ENCODE measurements at regions not wholly inside any gene's neighbourhood (a gene's known extent, or its start where the extent isn't known, plus 50 kb on each side); places are given as distances from the start of the nearest gene placed in this dataset.

GRCh38 chr15:29942143-29942542 lies 119.9 kb upstream of the TJP1 start:
- no peaks in the 10 kb centered on the region for H3K27me3 ChIP-seq
- H3K4me3 ChIP-seq = no peak overlapping the region
- H3K9me3 ChIP-seq = no peaks in the 10 kb centered on the region
- peak in 1 of 4 donors; percentile 22 for DNase-seq
- H3K36me3 ChIP-seq = no peaks in the 10 kb centered on the region
- intact Hi-C loops (cut with DNase I) = no loop called here
- ATAC-seq = no peak
- no peak for TF ChIP-seq CTCF (IDR thresholded peaks at IDR 0.05)
- no peaks in the 10 kb centered on the region for H3K4me1 ChIP-seq
- no peak overlapping the region for H3K27ac ChIP-seq

- H3K27me3 ChIP-seq = no peaks in the 10 kb centered on the region
- ATAC-seq = no peak
- DNase-seq = no peak
- no peak overlapping the region for H3K27ac ChIP-seq
- no peaks in the 10 kb centered on the region for H3K36me3 ChIP-seq
- no peak overlapping the region for H3K4me3 ChIP-seq
- no peak for TF ChIP-seq CTCF (IDR thresholded peaks at IDR 0.05)
- H3K9me3 ChIP-seq = no peaks in the 10 kb centered on the region
- H3K4me1 ChIP-seq = no peaks in the 10 kb centered on the region
- intact Hi-C loops (cut with DNase I) = no loop called here
These were observed 117.1 kb upstream of the TJP1 start for GRCh38 chr15:29939404-29939803.

- Histone ChIP-seq H3K9me3 (no peaks in the 10 kb centered on the region), H3K4me3 (no peak overlapping the region), H3K36me3 (no peaks in the 10 kb centered on the region), H3K4me1 (no peaks in the 10 kb centered on the region), H3K27ac (no peak overlapping the region), H3K27me3 (no peaks in the 10 kb centered on the region)
- DNase-seq (no peak), ATAC-seq (no peak)
- intact Hi-C loops (cut with DNase I) = no loop called here
- no peak for TF ChIP-seq CTCF (IDR thresholded peaks at IDR 0.05)
These were observed 116.4 kb upstream of the TJP1 start for GRCh38 chr15:29938361-29939335.

GRCh38 chr15:29937956-29938355 lies 115.7 kb upstream of the TJP1 start:
- DNase-seq (no peak), ATAC-seq (no peak)
- Histone ChIP-seq H3K36me3 (no peaks in the 10 kb centered on the region), H3K9me3 (no peaks in the 10 kb centered on the region), H3K27me3 (no peaks in the 10 kb centered on the region), H3K27ac (no peak overlapping the region), H3K4me1 (no peaks in the 10 kb centered on the region), H3K4me3 (no peak overlapping the region)
- intact Hi-C loops (cut with DNase I) = no loop called here
- no peak for TF ChIP-seq CTCF (IDR thresholded peaks at IDR 0.05)

- no peak for DNase-seq
- Histone ChIP-seq H3K27me3 (no peaks in the 10 kb centered on the region), H3K9me3 (no peaks in the 10 kb centered on the region), H3K4me1 (no peaks in the 10 kb centered on the region), H3K27ac (no peak overlapping the region), H3K4me3 (no peak overlapping the region), H3K36me3 (no peaks in the 10 kb centered on the region)
- TF ChIP-seq CTCF (IDR thresholded peaks at IDR 0.05) = no peak
- intact Hi-C loops (cut with DNase I) = no loop called here
- peak; percentile 40 for ATAC-seq
These were observed 114.2 kb upstream of the TJP1 start for GRCh38 chr15:29936353-29937049.

Measured in left lung (tissue), 4 donors.